HFF-Myc (cell line): ENCODE measurements at regions not wholly inside any gene's neighbourhood (a gene's known extent, or its start where the extent isn't known, plus 50 kb on each side); places are given as distances from the start of the nearest gene placed in this dataset.

Source experiments
- DNase-seq: peaks from one replicate; pipeline ENCODE4 v3.0.0-alpha.2; 2011; ENCODE audit warnings: low read depth; ENCODE audit errors: extremely low read depth
- H3K4me3 ChIP-seq: replicated peaks from 2 replicates; pipeline ENCODE4 v1.5.1; 2011; ENCODE audit warnings: low read depth, mild to moderate bottlenecking, control low read depth, low read length
- CTCF ChIP-seq: IDR thresholded peaks from 2 replicates; pipeline ENCODE4 v1.5.1; 2012; ENCODE audit warnings: mild to moderate bottlenecking, low read depth, low read length, control low read depth; ENCODE audit errors: missing control alignments

GRCh38 chr15:47997195-47998080, 123.4 kb upstream of the SLC24A5 start:
- no peak for TF ChIP-seq CTCF
- no peak for DNase-seq
- no peak overlapping the region for H3K4me3 ChIP-seq

DNA sequence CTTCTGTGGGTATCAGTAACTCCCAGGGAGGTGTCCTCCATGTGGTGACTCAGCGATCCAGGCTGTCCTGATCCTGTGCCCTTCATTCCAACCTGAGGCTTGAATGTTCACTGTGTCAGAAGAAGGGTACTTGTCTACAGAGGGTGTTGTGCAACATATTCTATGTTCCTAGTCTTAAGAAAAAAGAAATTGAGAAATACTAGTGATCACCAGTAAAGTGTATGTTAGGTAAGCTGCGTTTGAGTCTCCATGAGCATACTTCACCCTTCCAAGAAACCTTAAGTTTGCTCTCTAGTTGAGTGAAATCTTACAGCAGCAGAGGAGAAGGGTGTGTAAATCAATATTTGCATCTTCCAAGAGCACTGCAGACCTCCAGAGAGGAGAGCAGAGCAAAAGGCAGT, 122.2 kb upstream of the SLC24A5 start:
- no peak for DNase-seq
- no peak overlapping the region for H3K4me3 ChIP-seq
- no peak for TF ChIP-seq CTCF

DNA sequence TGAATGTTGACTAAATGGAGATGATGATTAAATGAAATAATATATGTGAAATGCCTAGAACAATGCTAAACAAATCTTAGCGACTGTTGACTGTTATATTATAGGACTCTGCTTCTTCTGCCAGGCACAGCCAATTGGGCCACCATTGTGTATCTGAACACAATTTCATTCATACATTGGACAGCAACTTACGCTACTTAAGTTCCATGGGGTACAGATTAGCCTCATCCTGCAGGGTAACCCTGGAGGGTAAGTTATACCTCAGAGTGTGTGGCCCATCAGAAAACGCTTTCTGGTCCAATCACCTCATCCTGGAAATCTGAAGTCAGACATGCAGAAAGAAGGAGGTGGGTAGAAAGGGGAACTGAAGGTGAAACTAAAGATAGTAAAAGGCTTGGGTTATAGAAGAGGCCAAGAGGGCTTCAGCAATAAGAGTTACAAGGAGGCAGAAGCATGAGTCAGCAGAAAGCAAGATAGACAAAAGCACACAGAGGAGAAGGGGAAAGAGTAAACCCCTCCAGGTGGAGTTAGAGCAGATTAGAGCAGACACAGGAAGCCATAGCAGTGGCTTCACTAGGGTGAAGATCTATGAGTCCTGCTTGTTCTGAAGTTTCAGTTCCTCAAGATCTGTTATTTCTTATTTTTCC, 119.3 kb upstream of the SLC24A5 start:
- H3K4me3 ChIP-seq = no peak overlapping the region
- TF ChIP-seq CTCF = no peak
- no peak for DNase-seq

- no peak overlapping the region for H3K4me3 ChIP-seq
- no peak for DNase-seq
- TF ChIP-seq CTCF = no peak
Observed at GRCh38 chr15:48002767-48003166, 118.0 kb upstream of the SLC24A5 start.

DNA sequence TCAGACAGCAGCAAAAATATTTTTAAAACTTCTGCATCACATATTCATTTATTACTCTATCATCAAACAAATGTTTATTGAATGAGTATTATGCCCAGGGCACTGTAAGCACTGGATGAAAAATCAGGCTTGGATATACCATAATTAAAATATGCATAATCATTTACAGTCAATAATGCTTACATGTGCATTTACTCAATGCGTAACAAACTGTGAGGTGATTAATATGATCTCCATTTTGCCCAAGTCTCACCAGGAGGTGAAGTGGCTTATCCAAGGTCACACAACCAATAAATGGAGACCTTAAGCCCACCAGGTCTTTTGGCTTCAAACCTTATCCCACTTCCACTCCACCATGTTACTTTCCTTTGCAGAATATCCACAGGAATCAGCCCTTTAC, 117.3 kb upstream of the SLC24A5 start:
- no peak for DNase-seq
- no peak overlapping the region for H3K4me3 ChIP-seq
- TF ChIP-seq CTCF = no peak

GRCh38 chr15:48005077-48005476, 115.7 kb upstream of the SLC24A5 start:
- no peak for DNase-seq

More at GRCh38 chr15:48005077-48005476, 115.7 kb upstream of the SLC24A5 start:
- no peak for TF ChIP-seq CTCF
- no peak overlapping the region for H3K4me3 ChIP-seq
